ENCODE measurements at regions not wholly inside any gene's neighbourhood (a gene's known extent, or its start where the extent isn't known, plus 50 kb on each side); places are given as distances from the start of the nearest gene placed in this dataset.

GRCh38 chr3:76011121-76011520 is 225.8 kb upstream of the ZNF717 start:
- no peaks in the 10 kb centered on the region for H3K4me1 ChIP-seq (ENCODE audit: insufficient read depth, low read length)
- no peaks in the 10 kb centered on the region for H3K9me3 ChIP-seq (ENCODE audit: insufficient read depth, low read depth, low read length)
- H3K27me3 ChIP-seq (ENCODE audit: insufficient read depth, low read length), result no peaks in the 10 kb centered on the region
- no peak overlapping the region for H3K4me3 ChIP-seq (ENCODE audit: low read length)
- H3K36me3 ChIP-seq (ENCODE audit: insufficient read depth, low read depth, low read length), result no peaks in the 10 kb centered on the region
- H3K27ac ChIP-seq (ENCODE audit: low read length), result no peak overlapping the region
- H3K9ac ChIP-seq (ENCODE audit: low read depth, low read length), result no peak overlapping the region

DNA sequence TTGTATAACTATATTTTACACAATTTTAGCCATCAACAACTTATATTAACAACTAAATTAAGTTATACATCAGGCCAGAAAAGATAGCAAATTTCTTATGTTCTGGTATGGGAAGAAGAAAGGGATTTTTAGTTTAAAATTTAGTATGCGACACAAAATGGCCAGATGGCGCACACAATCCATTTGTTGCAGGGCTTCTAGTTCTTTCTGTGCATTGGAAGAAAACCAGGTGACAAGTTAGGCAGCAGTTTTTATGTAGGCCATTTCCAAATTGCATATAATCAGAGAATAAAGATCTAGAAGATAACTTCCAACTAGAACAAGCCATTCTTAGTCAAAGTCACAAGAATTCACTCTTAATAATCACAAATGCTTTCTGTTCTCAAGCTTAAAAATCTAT is 230.1 kb upstream of the ZNF717 start:
- no peak overlapping the region for H3K9ac ChIP-seq (ENCODE audit: low read depth, low read length)
- H3K36me3 ChIP-seq (ENCODE audit: insufficient read depth, low read depth, low read length), result no peaks in the 10 kb centered on the region
- no peaks in the 10 kb centered on the region for H3K9me3 ChIP-seq (ENCODE audit: insufficient read depth, low read depth, low read length)
- no peak overlapping the region for H3K4me3 ChIP-seq (ENCODE audit: low read length)
- no peak overlapping the region for H3K27ac ChIP-seq (ENCODE audit: low read length)
- no peaks in the 10 kb centered on the region for H3K4me1 ChIP-seq (ENCODE audit: insufficient read depth, low read length)
- no peaks in the 10 kb centered on the region for H3K27me3 ChIP-seq (ENCODE audit: insufficient read depth, low read length)

GRCh38 chr3:76016111-76016510 is 230.8 kb upstream of the ZNF717 start:
- Histone ChIP-seq H3K9me3 (ENCODE audit: insufficient read depth, low read depth, low read length) (no peaks in the 10 kb centered on the region), H3K36me3 (ENCODE audit: insufficient read depth, low read depth, low read length) (no peaks in the 10 kb centered on the region), H3K4me3 (ENCODE audit: low read length) (no peak overlapping the region), H3K27me3 (ENCODE audit: insufficient read depth, low read length) (no peaks in the 10 kb centered on the region), H3K9ac (ENCODE audit: low read depth, low read length) (no peak overlapping the region), H3K4me1 (ENCODE audit: insufficient read depth, low read length) (no peaks in the 10 kb centered on the region), H3K27ac (ENCODE audit: low read length) (no peak overlapping the region)

DNA sequence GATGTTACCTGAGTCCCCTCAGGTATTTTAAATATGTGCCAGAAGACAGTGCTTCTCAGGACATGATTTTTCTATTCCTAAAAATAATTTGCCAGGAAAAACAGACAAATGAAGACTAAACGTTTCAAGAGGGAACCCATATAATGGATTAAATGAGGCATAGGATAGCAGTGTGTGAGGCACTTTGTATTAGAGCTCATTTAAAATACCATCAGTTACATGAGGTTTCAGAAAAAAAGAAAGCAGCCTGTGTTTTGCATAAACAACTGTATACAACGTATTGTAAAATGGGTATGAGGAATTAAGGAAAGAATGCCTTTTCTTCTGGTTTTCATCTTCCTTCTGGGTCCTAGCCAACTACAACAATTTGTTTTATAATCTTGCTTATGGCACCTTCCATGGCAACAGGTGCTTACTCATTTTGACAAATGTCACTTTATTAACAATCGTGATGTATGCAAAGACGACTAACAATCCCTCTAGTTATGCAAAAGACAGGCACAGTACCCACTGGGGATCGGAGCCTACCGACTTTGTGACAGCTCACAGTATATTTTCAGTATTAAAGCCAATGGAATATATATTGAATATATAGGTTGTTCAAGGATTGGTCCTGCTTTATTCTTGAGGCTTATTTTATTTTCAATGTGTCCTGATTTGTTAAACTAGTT is 231.6 kb upstream of the ZNF717 start:
- H3K27me3 ChIP-seq (ENCODE audit: insufficient read depth, low read length), result no peaks in the 10 kb centered on the region
- no peaks in the 10 kb centered on the region for H3K36me3 ChIP-seq (ENCODE audit: insufficient read depth, low read depth, low read length)
- H3K4me3 ChIP-seq (ENCODE audit: low read length), result no peak overlapping the region
- no peak overlapping the region for H3K9ac ChIP-seq (ENCODE audit: low read depth, low read length)
- H3K27ac ChIP-seq (ENCODE audit: low read length), result no peak overlapping the region
- H3K4me1 ChIP-seq (ENCODE audit: insufficient read depth, low read length), result no peaks in the 10 kb centered on the region
- H3K9me3 ChIP-seq (ENCODE audit: insufficient read depth, low read depth, low read length), result no peaks in the 10 kb centered on the region

GRCh38 chr3:76021376-76021775 is 236.0 kb upstream of the ZNF717 start:
- Histone ChIP-seq H3K9me3 (ENCODE audit: insufficient read depth, low read depth, low read length) (no peaks in the 10 kb centered on the region), H3K9ac (ENCODE audit: low read depth, low read length) (no peak overlapping the region), H3K27ac (ENCODE audit: low read length) (no peak overlapping the region), H3K4me1 (ENCODE audit: insufficient read depth, low read length) (peaks cover 11% of the 10 kb centered on the region; the same call in 1 of the 2 replicates), H3K27me3 (ENCODE audit: insufficient read depth, low read length) (no peaks in the 10 kb centered on the region), H3K4me3 (ENCODE audit: low read length) (no peak overlapping the region), H3K36me3 (ENCODE audit: insufficient read depth, low read depth, low read length) (no peaks in the 10 kb centered on the region)

- no peak overlapping the region for H3K9ac ChIP-seq (ENCODE audit: low read depth, low read length)
Observed at GRCh38 chr3:76024640-76025039, 239.3 kb upstream of the ZNF717 start.

DNA sequence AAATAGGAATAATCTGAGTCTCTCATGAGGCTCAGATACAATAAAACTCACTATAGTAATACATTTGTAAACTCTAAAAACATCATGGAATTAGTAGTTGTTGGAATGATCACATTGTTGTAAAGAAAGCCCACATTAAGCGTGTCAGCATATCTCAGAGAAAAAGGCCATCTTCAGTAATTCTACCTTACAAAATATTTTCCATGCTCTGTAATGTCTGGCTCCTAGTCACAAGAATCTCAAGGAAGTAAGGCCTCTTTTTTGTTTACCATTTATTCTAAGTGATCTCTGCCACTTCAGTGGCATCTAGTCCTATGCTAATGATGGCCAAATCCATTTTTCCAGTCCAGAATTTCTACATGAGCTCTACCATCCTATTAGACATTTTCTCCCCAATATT is 240.2 kb upstream of the ZNF717 start:
- Histone ChIP-seq H3K27ac (ENCODE audit: low read length) (peak overlapping the region; percentile 74), H3K4me3 (ENCODE audit: low read length) (no peak overlapping the region), H3K36me3 (ENCODE audit: insufficient read depth, low read depth, low read length) (no peaks in the 10 kb centered on the region), H3K9me3 (ENCODE audit: insufficient read depth, low read depth, low read length) (no peaks in the 10 kb centered on the region), H3K4me1 (ENCODE audit: insufficient read depth, low read length) (peaks cover 11% of the 10 kb centered on the region; the same call in 1 of the 2 replicates), H3K9ac (ENCODE audit: low read depth, low read length) (no peak overlapping the region; the same call in 1 of the 2 replicates), H3K27me3 (ENCODE audit: insufficient read depth, low read length) (no peaks in the 10 kb centered on the region)

More at GRCh38 chr3:76024640-76025039, 239.3 kb upstream of the ZNF717 start:
- Histone ChIP-seq H3K27me3 (ENCODE audit: insufficient read depth, low read length) (no peaks in the 10 kb centered on the region), H3K36me3 (ENCODE audit: insufficient read depth, low read depth, low read length) (no peaks in the 10 kb centered on the region), H3K27ac (ENCODE audit: low read length) (no peak overlapping the region), H3K4me1 (ENCODE audit: insufficient read depth, low read length) (peaks cover 11% of the 10 kb centered on the region; the same call in 1 of the 2 replicates), H3K9me3 (ENCODE audit: insufficient read depth, low read depth, low read length) (no peaks in the 10 kb centered on the region), H3K4me3 (ENCODE audit: low read length) (no peak overlapping the region)

GRCh38 chr3:76026379-76026778 is 241.0 kb upstream of the ZNF717 start:
- Histone ChIP-seq H3K4me1 (ENCODE audit: insufficient read depth, low read length) (peaks cover 11% of the 10 kb centered on the region; the same call in 1 of the 2 replicates), H3K27ac (ENCODE audit: low read length) (no peak overlapping the region), H3K27me3 (ENCODE audit: insufficient read depth, low read length) (no peaks in the 10 kb centered on the region), H3K36me3 (ENCODE audit: insufficient read depth, low read depth, low read length) (no peaks in the 10 kb centered on the region), H3K9ac (ENCODE audit: low read depth, low read length) (no peak overlapping the region), H3K9me3 (ENCODE audit: insufficient read depth, low read depth, low read length) (no peaks in the 10 kb centered on the region), H3K4me3 (ENCODE audit: low read length) (no peak overlapping the region)

GRCh38 chr3:76028774-76029173 is 243.4 kb upstream of the ZNF717 start:
- no peak overlapping the region for H3K4me3 ChIP-seq (ENCODE audit: low read length)
- no peaks in the 10 kb centered on the region for H3K9me3 ChIP-seq (ENCODE audit: insufficient read depth, low read depth, low read length)
- no peak overlapping the region for H3K9ac ChIP-seq (ENCODE audit: low read depth, low read length)
- no peaks in the 10 kb centered on the region for H3K27me3 ChIP-seq (ENCODE audit: insufficient read depth, low read length)
- H3K36me3 ChIP-seq (ENCODE audit: insufficient read depth, low read depth, low read length), result no peaks in the 10 kb centered on the region
- H3K27ac ChIP-seq (ENCODE audit: low read length), result no peak overlapping the region
- H3K4me1 ChIP-seq (ENCODE audit: insufficient read depth, low read length), result peaks cover 11% of the 10 kb centered on the region; the same call in 1 of the 2 replicates

DNA sequence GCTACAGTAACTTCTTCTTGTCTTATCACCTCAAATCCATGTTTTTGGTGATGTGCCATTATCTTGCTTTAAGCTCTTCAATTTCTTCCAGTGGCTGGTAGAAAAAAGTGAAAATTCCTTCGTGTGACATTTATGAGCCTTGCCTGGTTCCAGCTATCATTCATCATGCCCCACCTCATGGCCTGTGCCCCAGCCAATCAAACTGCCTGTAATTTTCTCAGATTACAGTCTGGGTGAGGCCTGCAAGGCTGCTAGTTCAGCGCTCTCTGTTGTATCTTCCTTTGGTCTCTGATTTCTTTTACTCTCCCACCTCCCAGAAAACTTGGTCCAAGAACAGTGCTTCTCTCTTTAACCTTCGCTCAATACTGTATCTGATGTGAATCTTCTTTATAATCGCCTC is 249.3 kb upstream of the ZNF717 start:
- Histone ChIP-seq H3K27ac (ENCODE audit: low read length) (no peak overlapping the region), H3K4me1 (ENCODE audit: insufficient read depth, low read length) (peaks cover 12% of the 10 kb centered on the region), H3K27me3 (ENCODE audit: insufficient read depth, low read length) (no peaks in the 10 kb centered on the region), H3K4me3 (ENCODE audit: low read length) (no peak overlapping the region), H3K36me3 (ENCODE audit: insufficient read depth, low read depth, low read length) (no peaks in the 10 kb centered on the region), H3K9me3 (ENCODE audit: insufficient read depth, low read depth, low read length) (no peaks in the 10 kb centered on the region), H3K9ac (ENCODE audit: low read depth, low read length) (peak overlapping the region; percentile 20; the same call in 1 of the 2 replicates)

DNA sequence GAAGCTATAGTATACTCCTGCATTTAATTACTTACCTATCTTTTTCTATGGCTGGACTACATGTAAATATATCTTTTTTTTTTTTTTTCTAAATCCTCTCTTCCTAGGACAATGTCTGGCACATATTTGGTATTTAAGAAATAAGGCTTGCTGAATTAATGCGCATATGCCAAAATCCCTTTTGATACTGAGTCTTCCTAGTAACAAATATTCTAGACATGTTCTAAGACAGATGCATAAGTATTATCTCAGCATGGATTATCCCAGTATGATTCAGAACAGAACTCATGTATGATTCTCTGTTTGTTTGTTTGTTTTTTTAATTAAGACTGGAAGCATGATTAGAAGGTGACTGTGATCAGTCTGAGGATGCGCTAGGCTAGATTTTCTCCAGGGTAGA is 249.8 kb upstream of the ZNF717 start:
- Histone ChIP-seq H3K9me3 (ENCODE audit: insufficient read depth, low read depth, low read length) (no peaks in the 10 kb centered on the region), H3K27me3 (ENCODE audit: insufficient read depth, low read length) (no peaks in the 10 kb centered on the region), H3K4me3 (ENCODE audit: low read length) (no peak overlapping the region)

DNA sequence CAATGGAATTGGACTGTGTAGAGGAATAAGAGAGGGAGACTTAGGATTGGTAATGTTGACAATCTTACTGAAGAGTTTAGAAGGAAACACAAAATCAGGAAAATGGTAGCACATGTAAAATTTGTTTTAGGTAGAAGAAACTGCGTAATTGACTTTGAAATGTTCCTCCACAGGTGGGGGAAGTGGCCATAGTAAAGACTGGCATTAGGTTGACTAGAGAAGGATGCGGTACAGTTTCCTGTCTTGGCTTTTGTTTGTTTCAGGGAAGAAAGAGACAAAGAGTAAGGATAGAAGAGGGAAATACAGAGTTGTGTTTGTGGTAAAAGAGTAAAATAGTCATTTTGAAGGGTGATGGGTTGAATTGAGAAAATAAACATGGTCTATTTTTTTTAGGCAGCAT is 253.6 kb upstream of the ZNF717 start:
- Histone ChIP-seq H3K9me3 (ENCODE audit: insufficient read depth, low read depth, low read length) (no peaks in the 10 kb centered on the region), H3K27ac (ENCODE audit: low read length) (peak overlapping the region; percentile 99), H3K4me3 (ENCODE audit: low read length) (peak overlapping the region; percentile 23), H3K9ac (ENCODE audit: low read depth, low read length) (peak overlapping the region; percentile 62), H3K4me1 (ENCODE audit: insufficient read depth, low read length) (peaks cover 31% of the 10 kb centered on the region), H3K27me3 (ENCODE audit: insufficient read depth, low read length) (no peaks in the 10 kb centered on the region), H3K36me3 (ENCODE audit: insufficient read depth, low read depth, low read length) (no peaks in the 10 kb centered on the region)

More for the DNA sequence above, 249.8 kb upstream of the ZNF717 start:
- Histone ChIP-seq H3K4me1 (ENCODE audit: insufficient read depth, low read length) (peaks cover 15% of the 10 kb centered on the region), H3K9ac (ENCODE audit: low read depth, low read length) (peak overlapping the region; percentile 20; the same call in 1 of the 2 replicates), H3K27ac (ENCODE audit: low read length) (no peak overlapping the region), H3K36me3 (ENCODE audit: insufficient read depth, low read depth, low read length) (no peaks in the 10 kb centered on the region)

Data from iPS-20b (cell line).